ENCODE measurements at regions not wholly inside any gene's neighbourhood (a gene's known extent, or its start where the extent isn't known, plus 50 kb on each side); places are given as distances from the start of the nearest gene placed in this dataset.

- Histone ChIP-seq H3K9me3 (ENCODE audit: control insufficient read depth, low read length) (no peaks in the 10 kb centered on the region), H3K4me3 (ENCODE audit: low read depth, low read length) (no peak overlapping the region), H3K9ac (no peak overlapping the region), H3K27ac (no peak overlapping the region), H3K27me3 (ENCODE audit: control insufficient read depth, insufficient read depth, low read length) (no peaks in the 10 kb centered on the region), H3K36me3 (ENCODE audit: control insufficient read depth, insufficient read depth, low read length) (no peaks in the 10 kb centered on the region), H3K4me1 (no peaks in the 10 kb centered on the region), H3K4me2 (ENCODE audit: low read length) (no peak overlapping the region), H3K79me2 (no peaks in the 10 kb centered on the region), H2AFZ (no peak overlapping the region)
- TF ChIP-seq CTCF (IDR thresholded peaks at IDR 0.05) = no peak
Observed at GRCh38 chr2:121076498-121076820, 208.5 kb downstream of the TFCP2L1 start.

DNA sequence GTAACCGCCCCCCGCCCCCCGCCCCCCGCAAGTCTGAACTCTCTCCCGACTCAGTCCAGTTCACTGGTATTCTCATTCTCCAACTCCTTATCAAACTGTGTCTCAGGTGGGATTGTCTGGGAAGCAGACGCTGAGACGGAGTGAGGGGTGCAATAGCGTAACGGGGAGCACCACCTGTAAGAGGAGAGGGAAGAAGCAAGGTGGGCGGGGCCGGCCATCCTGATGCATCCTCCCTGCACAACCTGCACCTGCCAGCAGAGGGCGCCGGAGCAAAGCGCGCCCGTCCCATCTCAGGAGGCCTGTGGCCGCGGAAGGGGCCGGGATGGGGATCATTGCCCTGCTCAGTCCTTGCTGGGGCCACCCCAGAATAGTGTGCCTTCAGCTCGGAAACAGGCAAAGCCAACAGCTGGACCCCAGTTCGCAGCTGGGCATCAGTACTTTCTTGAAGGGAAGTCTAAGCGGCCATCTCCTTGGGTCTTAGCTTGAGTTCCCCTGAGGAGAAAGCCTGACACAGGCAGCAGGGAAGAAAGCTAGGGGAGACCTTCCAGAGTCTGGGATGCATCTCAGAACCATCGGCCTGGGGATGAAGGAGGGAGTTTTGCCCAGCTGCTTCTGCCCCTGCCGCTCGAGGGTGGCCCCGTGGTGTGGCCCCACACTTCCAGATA is 208.0 kb downstream of the TFCP2L1 start:
- Histone ChIP-seq H3K9me3 (ENCODE audit: control insufficient read depth, low read length) (no peaks in the 10 kb centered on the region), H3K4me2 (ENCODE audit: low read length) (no peak overlapping the region), H3K79me2 (no peaks in the 10 kb centered on the region), H3K9ac (no peak overlapping the region), H2AFZ (peak overlapping the region; percentile 34), H3K4me3 (ENCODE audit: low read depth, low read length) (no peak overlapping the region), H3K36me3 (ENCODE audit: control insufficient read depth, insufficient read depth, low read length) (no peaks in the 10 kb centered on the region), H3K27ac (no peak overlapping the region), H3K27me3 (ENCODE audit: control insufficient read depth, insufficient read depth, low read length) (no peaks in the 10 kb centered on the region), H3K4me1 (no peaks in the 10 kb centered on the region)
- TF ChIP-seq CTCF (IDR thresholded peaks at IDR 0.05) = peak; percentile 92

DNA sequence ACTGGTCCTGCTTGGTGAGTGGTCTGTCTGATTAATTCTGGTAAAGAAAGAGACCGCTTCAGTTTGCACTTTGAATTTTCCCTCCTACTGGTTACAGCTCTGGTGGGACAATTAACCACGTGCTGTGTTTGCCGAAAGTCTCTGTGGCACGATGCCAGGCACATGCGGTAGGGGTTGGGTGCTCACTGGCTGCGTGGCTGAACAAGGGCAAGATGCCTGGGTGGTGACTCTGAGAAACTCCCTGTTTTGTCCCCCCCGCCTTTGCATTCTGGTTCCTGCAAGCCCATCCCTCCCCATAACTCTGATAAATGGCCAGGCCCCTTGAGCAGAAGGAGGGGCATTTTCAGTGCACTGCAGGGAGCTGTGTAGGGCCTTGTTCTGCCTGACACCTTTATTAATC is 206.1 kb downstream of the TFCP2L1 start:
- H3K27me3 ChIP-seq (ENCODE audit: control insufficient read depth, insufficient read depth, low read length) = no peaks in the 10 kb centered on the region
- no peak overlapping the region for H3K4me3 ChIP-seq (ENCODE audit: low read depth, low read length)
- no peak for TF ChIP-seq CTCF (IDR thresholded peaks at IDR 0.05)

GRCh38 chr2:121080013-121080772 is 204.8 kb downstream of the TFCP2L1 start:
- Histone ChIP-seq H3K9me3 (ENCODE audit: control insufficient read depth, low read length) (no peaks in the 10 kb centered on the region), H3K4me3 (ENCODE audit: low read depth, low read length) (no peak overlapping the region), H3K27ac (no peak overlapping the region), H2AFZ (no peak overlapping the region), H3K4me1 (peaks cover 3% of the 10 kb centered on the region), H3K9ac (no peak overlapping the region), H3K36me3 (ENCODE audit: control insufficient read depth, insufficient read depth, low read length) (no peaks in the 10 kb centered on the region), H3K27me3 (ENCODE audit: control insufficient read depth, insufficient read depth, low read length) (no peaks in the 10 kb centered on the region), H3K79me2 (no peaks in the 10 kb centered on the region), H3K4me2 (ENCODE audit: low read length) (no peak overlapping the region)
- peak; percentile 91 for TF ChIP-seq CTCF (IDR thresholded peaks at IDR 0.05)

More for the DNA sequence above, 206.1 kb downstream of the TFCP2L1 start:
- Histone ChIP-seq H3K79me2 (no peaks in the 10 kb centered on the region), H3K36me3 (ENCODE audit: control insufficient read depth, insufficient read depth, low read length) (no peaks in the 10 kb centered on the region), H3K9me3 (ENCODE audit: control insufficient read depth, low read length) (no peaks in the 10 kb centered on the region), H3K4me1 (no peaks in the 10 kb centered on the region), H3K27ac (no peak overlapping the region), H3K4me2 (ENCODE audit: low read length) (no peak overlapping the region), H3K9ac (no peak overlapping the region), H2AFZ (no peak overlapping the region)

All from parathyroid adenoma (tissue), 2 donors.